PC-9 (cell line): ENCODE measurements at regions not wholly inside any gene's neighbourhood (a gene's known extent, or its start where the extent isn't known, plus 50 kb on each side); places are given as distances from the start of the nearest gene placed in this dataset.

ENCODE experiments used
- BruUV-seq: library from RNA; stranded (reverse); fragments of 400-500 nt; replicated peaks from 2 replicates; lab custom pipeline; 2021; lab: Mats Ljungman, UMichigan
- CTCF ChIA-PET: fragments of 300-600 bp; sonication (Branson Sonifier 250); formaldehyde crosslinking; loops from one replicate; lab custom pipeline; 2022; ENCODE audit warnings: antibody characterized with exemption; lab: Charles Lee
- POLR2A ChIA-PET: fragments of 300-600 bp; sonication (Branson Sonifier 250); formaldehyde crosslinking; loops from one replicate; lab custom pipeline; 2022; ENCODE audit warnings: antibody characterized with exemption; ENCODE audit not compliant: unreplicated experiment; lab: Charles Lee
- DNase-seq, 2 experiments: peaks; one replicate each; pipeline versions ENCODE4 v3.0.0 to v3.0.0-alpha.2; 2015 to 2022; ENCODE audit warnings: mixed read lengths in 1 of 2
- H2AFZ ChIP-seq: fragments of 200-600 bp; sonication (generic); 2 replicates; pipeline ENCODE4 v1.8.1; 2017; ENCODE audit warnings: antibody characterized with exemption
- H3F3A ChIP-seq: fragments of 200-600 bp; sonication (generic); 2 replicates; pipeline ENCODE4 v1.8.1; 2017; ENCODE audit warnings: antibody characterized with exemption, mild to moderate bottlenecking, low read depth; ENCODE audit not compliant: insufficient read depth
- H3K27ac ChIP-seq: fragments of 200-600 bp; sonication (generic); 2 replicates; pipeline ENCODE4 v1.6.1; 2016; ENCODE audit warnings: mixed run types
- H3K27me3 ChIP-seq: fragments of 200-600 bp; sonication (generic); 2 replicates; pipeline ENCODE4 v1.6.1; 2016; ENCODE audit warnings: low read depth, mixed run types; ENCODE audit not compliant: insufficient read depth
- H3K36me3 ChIP-seq: fragments of 200-600 bp; sonication (generic); 2 replicates; pipeline ENCODE4 v1.6.1; 2016; ENCODE audit warnings: low read depth, mixed run types
- H3K4me1 ChIP-seq: fragments of 200-600 bp; sonication (generic); replicated peaks from 2 replicates; pipeline ENCODE4 v1.6.1; 2016; ENCODE audit warnings: mixed run types; ENCODE audit not compliant: insufficient read depth
- H3K4me2 ChIP-seq: fragments of 200-600 bp; sonication (generic); 2 replicates; pipeline ENCODE4 v1.6.1; 2017; ENCODE audit warnings: mixed run types
- H3K4me3 ChIP-seq: fragments of 200-600 bp; sonication (generic); 2 replicates; pipeline ENCODE4 v1.6.1; 2016; ENCODE audit warnings: mixed run types
- H3K79me2 ChIP-seq: fragments of 200-600 bp; sonication (generic); 2 replicates; pipeline ENCODE4 v1.6.1; 2017; ENCODE audit warnings: low read depth, mixed run types
- H3K9me2 ChIP-seq: fragments of 200-600 bp; sonication (generic); 2 replicates; pipeline ENCODE4 v1.8.1; 2017; ENCODE audit warnings: mild to moderate bottlenecking; ENCODE audit not compliant: insufficient read depth
- H3K9me3 ChIP-seq: fragments of 200-600 bp; sonication (generic); 2 replicates; pipeline ENCODE4 v1.8.1; 2016; ENCODE audit warnings: low read depth; ENCODE audit not compliant: insufficient read depth
- H4K20me1 ChIP-seq: fragments of 200-600 bp; sonication (generic); 2 replicates; pipeline ENCODE4 v1.8.1; 2017; ENCODE audit not compliant: insufficient read depth
- EZH2 ChIP-seq: fragments of 200-600 bp; sonication (generic); IDR thresholded peaks from 2 replicates; pipeline ENCODE4 v1.8.0; 2017; ENCODE audit warnings: antibody characterized with exemption, low read depth
- intact Hi-C: fragments of 100-400 bp; cut with micrococcal nuclease; formaldehyde crosslinking; loops from one replicate; pipeline ENCODE4 v1.10.0; 2022; ENCODE audit not compliant: unreplicated experiment
- TF ChIP-seq, protein P1 (sequence below): fragments of 200-600 bp; sonication (generic); conservative IDR thresholded peaks from 2 replicates; pipeline ENCODE4 v1.6.1; 2017; ENCODE audit warnings: mixed run types, antibody characterized with exemption, mild to moderate bottlenecking, moderate library complexity

DNA sequence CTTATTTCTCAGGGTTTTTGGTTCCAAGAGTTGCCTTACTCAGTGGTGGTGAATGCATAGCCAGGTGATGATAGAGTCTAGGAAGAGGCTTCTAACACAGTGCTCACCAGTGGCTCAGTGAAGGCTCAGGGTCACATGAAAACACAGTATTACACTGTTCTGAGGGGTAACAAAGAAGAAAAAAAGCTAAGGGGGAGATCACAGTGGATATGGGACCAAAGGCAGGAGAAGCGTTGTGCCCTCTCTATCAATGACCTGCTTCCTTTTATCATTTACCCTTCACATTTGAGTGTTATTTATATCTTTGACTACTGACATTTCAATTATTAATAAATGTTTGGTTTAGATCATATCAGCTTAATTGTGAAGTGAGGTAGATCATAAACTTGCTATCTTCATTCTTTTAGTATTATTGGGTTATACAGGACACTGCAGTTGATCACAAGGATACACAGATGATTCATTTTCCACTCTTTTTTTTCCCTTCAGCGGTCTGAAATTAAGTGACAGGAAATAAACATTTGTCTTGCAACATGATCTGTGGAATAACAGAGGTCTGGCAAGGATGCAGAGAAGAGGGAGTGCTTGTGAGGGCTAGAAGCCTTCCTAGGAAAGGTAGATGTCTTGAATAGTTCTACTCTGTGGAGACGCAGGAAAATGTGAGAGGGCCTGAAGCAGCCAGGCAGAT, 171.7 kb downstream of the C3orf38 start:
- no peak overlapping the region for H3K4me3 ChIP-seq
- H3K9me2 ChIP-seq = no peaks in the 10 kb centered on the region; the same call in none of the 2 replicates
- no peak for TF ChIP-seq EZH2
- TF ChIP-seq, protein P1, sequence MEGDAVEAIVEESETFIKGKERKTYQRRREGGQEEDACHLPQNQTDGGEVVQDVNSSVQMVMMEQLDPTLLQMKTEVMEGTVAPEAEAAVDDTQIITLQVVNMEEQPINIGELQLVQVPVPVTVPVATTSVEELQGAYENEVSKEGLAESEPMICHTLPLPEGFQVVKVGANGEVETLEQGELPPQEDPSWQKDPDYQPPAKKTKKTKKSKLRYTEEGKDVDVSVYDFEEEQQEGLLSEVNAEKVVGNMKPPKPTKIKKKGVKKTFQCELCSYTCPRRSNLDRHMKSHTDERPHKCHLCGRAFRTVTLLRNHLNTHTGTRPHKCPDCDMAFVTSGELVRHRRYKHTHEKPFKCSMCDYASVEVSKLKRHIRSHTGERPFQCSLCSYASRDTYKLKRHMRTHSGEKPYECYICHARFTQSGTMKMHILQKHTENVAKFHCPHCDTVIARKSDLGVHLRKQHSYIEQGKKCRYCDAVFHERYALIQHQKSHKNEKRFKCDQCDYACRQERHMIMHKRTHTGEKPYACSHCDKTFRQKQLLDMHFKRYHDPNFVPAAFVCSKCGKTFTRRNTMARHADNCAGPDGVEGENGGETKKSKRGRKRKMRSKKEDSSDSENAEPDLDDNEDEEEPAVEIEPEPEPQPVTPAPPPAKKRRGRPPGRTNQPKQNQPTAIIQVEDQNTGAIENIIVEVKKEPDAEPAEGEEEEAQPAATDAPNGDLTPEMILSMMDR = no peak
- no peak overlapping the region for H3K27ac ChIP-seq
- no peaks in the 10 kb centered on the region for H4K20me1 ChIP-seq
- CTCF ChIA-PET = no interaction called here
- no TSS peak for BruUV-seq
- intact Hi-C loops = no loop called here
- no peak for DNase-seq
- no peak overlapping the region for H2AFZ ChIP-seq
- H3K36me3 ChIP-seq = no peaks in the 10 kb centered on the region
- no peaks in the 10 kb centered on the region for H3K9me3 ChIP-seq
- H3K27me3 ChIP-seq = no peaks in the 10 kb centered on the region
- H3K79me2 ChIP-seq = no peaks in the 10 kb centered on the region
- POLR2A ChIA-PET = no interaction called here
- H3F3A ChIP-seq = no peaks in the 10 kb centered on the region
- H3K4me2 ChIP-seq = no peak overlapping the region
- H3K4me1 ChIP-seq = no peaks in the 10 kb centered on the region

DNA sequence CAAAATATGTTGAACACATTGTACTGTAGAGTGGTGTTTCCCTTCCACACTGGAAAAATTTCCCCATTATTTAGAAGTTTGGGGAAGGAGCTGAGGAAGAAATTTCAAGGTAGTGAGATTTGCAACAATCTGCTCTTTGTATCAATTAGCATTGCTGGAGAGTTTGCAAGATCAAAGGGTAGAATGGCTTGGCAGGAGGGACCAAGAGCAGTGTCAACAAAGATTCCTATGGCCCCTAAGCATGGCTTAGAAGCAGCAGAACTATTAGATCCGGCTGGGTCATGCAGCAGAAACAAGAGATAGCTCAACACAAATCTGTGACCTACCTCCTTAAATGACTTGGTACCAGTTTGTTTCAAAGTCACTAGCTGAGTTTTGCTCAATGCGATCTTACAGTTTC, 175.0 kb downstream of the C3orf38 start:
- H3K27me3 ChIP-seq = no peaks in the 10 kb centered on the region
- no peaks in the 10 kb centered on the region for H3K4me1 ChIP-seq
- no peak overlapping the region for H3K4me2 ChIP-seq
- POLR2A ChIA-PET = no interaction called here
- H3K4me3 ChIP-seq = no peak overlapping the region
- no peaks in the 10 kb centered on the region for H3K9me3 ChIP-seq
- H4K20me1 ChIP-seq = no peaks in the 10 kb centered on the region
- no peaks in the 10 kb centered on the region for H3F3A ChIP-seq
- H3K36me3 ChIP-seq = no peaks in the 10 kb centered on the region
- DNase-seq = no peak
- no TSS peak for BruUV-seq
- CTCF ChIA-PET = no interaction called here
- TF ChIP-seq, protein P1 = no peak
- no peak for TF ChIP-seq EZH2
- H2AFZ ChIP-seq = no peak overlapping the region
- intact Hi-C loops = no loop called here
- no peaks in the 10 kb centered on the region for H3K79me2 ChIP-seq
- H3K27ac ChIP-seq = no peak overlapping the region
- H3K9me2 ChIP-seq = no peaks in the 10 kb centered on the region; the same call in none of the 2 replicates

DNA sequence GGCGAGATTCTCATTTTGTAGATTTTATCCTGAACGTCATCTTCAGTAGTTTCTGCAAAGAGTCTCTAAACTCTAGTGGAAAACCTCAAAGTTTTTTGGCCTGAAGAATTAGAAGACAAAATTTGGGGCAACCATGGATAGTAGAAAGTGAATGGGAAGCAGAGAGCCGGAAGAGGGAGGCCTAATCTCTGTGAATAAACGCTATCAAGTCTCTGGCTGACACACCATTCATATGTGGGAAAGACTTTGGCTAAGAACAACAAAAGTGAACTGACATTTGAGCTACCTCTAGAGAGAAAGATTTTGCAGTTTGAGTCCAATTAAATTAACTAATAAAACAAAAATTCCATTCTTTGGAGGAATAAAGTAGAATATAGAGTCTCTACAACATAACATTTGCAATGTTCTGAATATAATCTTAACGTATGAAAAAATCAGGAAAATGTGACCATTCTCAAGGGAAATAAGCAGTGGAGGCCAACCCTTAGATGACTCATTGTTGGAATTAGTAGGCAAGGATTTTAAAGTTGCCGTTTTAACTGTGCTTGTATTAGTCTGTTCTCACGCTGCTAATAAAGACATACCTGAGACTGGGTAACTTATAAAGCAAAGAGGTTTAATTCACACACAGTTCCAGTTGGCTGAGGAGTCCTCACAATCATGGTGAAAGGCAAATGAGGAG, 184.6 kb downstream of the C3orf38 start:
- Histone ChIP-seq H3K4me2 (no peak overlapping the region), H3K36me3 (no peaks in the 10 kb centered on the region), H2AFZ (no peak overlapping the region), H3K4me1 (no peaks in the 10 kb centered on the region), H3K79me2 (no peaks in the 10 kb centered on the region), H3K9me3 (no peaks in the 10 kb centered on the region), H3K4me3 (no peak overlapping the region), H3F3A (no peaks in the 10 kb centered on the region), H3K27me3 (no peaks in the 10 kb centered on the region), H3K27ac (no peak overlapping the region), H4K20me1 (no peaks in the 10 kb centered on the region), H3K9me2 (no peaks in the 10 kb centered on the region)
- DNase-seq = no peak
- intact Hi-C loops = no loop called here
- no peak for TF ChIP-seq EZH2
- POLR2A ChIA-PET = no interaction called here
- BruUV-seq = no TSS peak
- CTCF ChIA-PET = no interaction called here
